ENCODE measurements at regions not wholly inside any gene's neighbourhood (a gene's known extent, or its start where the extent isn't known, plus 50 kb on each side); places are given as distances from the start of the nearest gene placed in this dataset.

DNA sequence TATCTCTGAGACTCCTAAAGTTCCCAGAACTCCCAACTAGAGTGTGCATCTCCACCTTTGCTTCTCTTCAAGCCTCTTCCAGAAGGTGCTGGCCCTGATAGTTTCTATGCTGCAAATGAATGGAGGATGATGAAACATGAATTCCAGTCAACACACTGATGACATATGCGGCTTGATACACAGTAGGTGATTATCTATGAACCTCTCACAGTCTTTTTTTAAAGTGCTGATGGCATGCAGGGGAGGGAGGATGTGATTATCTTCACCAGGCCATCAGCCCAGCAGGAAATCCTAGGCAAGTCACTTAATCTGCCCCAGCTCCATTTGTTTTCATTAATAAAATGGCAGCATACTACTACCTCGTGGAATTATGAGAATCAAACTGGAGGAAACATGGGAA, 548.5 kb downstream of the SOX6 start:
- DNase-seq (ENCODE audit: low read depth in 2 of 2), result no peak

DNA sequence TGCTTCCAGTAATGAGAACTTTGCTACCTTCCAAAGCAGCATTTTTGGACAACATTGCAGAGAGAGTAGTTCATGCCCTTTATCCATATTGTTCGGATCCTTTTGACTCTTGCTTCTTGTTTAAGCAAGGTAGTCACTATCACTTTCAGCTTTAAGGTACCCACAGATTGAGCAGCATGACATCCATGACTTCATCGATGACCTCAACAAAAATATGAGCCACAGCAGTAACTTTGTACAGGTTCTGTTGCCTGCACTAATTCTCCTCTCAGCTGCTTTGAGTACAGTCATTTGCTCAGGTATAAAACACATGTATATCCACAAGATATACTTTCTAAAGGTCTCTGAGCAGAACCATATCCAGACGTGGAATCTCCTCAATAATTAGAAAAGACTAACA, 546.3 kb downstream of the SOX6 start:
- DNase-seq (ENCODE audit: low read depth in 2 of 2), result no peak

DNA sequence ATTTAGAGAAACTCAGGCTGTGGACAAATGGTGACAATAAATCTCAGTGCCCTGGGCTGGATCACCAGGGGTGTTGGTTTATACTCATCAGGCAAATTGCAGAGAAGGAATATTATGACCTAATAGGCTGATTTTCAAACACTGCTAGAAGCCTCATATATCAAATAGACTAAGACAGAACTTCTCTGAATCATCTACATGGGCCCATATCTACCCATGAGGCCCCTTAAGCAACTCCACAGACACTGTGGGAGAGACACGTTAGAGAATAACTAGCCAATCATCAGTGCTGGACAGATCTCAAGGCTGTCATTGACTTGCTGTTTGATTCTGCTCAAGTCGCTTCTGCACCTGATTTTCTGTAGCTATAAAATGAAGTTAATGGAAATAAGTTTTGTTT, 545.8 kb downstream of the SOX6 start:
- DNase-seq (ENCODE audit: low read depth in 2 of 2), result no peak

DNA sequence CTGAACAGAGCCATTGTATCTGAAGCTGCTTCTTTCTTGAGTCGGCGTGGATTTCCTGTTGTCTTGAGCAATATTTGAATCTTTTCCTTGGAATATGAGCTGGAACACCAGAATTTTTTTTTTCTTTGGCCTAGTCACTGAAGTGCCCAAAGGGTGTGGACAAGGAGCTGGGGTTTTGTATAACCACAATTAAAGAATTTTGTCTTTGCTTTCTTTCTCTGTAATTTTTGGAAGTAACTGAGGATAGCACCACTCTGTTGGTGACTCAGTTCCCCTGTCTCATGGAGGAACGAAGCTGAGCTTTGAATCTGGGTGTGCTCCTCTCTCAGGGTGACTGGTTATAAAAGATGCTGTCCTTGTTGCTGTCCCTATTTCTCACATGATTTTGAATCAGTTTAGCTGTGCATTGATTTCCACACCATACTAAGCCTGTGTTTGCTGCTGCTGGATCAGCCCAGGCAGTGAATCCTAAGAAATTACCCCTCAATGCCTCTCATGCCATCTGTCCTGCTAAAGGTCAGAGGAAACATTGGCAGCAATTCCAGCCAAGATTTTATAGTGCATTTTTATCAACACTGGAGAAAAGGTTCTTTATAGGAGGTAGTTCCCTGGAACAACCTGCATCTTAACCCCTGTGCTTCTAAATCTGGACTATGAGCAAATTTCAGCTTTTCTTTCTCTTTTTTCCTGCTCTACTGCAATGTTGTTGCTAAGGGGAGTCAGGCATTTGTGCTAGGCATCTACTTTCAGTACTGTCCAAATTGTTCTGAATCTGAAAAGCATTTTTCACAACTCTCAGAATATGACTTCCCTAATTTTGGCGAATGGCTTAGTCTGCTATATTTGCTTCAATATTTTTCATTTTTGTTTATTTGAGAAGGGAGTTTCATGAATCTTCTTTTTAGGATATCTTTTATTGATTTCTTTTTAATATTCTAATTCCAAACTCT, 540.8 kb downstream of the SOX6 start:
- DNase-seq (ENCODE audit: low read depth in 2 of 2), result no peak

GRCh38 chr11:15816260-15816871, 540.0 kb downstream of the SOX6 start:
- DNase-seq (ENCODE audit: low read depth in 2 of 2), result no peak

DNA sequence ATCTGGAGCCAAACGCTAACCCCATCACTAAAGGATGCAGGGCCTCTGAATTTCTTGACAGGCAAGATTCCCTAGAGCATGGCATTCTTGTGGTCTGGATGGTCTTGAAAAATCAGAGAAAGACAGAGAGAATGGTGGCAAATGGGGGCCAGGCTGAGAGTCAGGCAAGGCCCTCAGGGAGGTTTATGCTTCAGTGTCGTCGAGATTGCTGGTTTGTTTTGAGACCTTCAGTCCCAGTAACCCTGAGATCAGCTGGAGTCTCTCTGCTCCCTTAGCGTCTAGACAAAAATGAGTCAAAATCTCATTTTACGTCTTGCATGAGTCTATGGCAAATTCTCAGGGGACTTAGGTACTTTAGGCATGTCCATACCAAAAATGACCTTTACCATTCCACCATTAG, 539.3 kb downstream of the SOX6 start:
- no peak for DNase-seq (ENCODE audit: low read depth in 2 of 2)

DNA sequence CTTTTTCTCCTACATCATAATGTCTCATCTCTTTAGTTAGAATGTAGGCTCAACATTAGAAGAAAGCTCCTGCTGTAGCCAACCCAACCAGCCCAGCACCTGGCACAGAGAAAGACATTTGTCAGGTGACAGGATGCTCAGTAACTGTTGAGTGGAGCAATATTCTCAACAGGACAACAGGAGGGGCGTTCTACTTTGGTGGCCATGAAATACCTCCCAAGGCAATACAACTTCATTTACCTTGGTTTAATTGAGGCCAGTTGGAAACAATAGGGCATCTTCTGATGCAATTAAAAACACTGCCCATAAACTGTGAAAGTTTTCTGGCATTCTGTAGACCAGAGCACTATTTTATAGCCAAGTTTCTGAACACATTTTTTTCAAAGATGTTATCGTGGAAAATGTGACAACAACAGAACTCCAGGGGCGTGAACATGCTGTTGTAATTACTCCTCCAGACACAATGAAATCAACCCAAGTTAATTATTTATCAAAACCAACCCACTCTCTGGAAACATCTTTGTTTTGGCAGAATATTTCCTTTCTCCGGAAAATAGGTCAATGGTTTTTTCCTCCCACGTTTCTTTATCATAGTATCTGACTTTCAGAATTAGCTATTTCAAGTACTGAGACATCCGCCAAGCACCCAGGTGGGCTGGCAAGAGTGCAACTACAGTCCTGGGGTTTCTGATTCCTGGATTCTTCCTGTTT, 538.1 kb downstream of the SOX6 start:
- no peak for DNase-seq (ENCODE audit: low read depth in 2 of 2)

- DNase-seq (ENCODE audit: low read depth in 2 of 2), result no peak
Observed at GRCh38 chr11:15819679-15820286, 536.6 kb downstream of the SOX6 start.

GRCh38 chr11:15821451-15821850, 534.9 kb downstream of the SOX6 start:
- no peak for DNase-seq (ENCODE audit: low read depth in 2 of 2)

- no peak for DNase-seq (ENCODE audit: low read depth in 2 of 2)
Observed at GRCh38 chr11:15824060-15824459, 532.3 kb downstream of the SOX6 start.

DNA sequence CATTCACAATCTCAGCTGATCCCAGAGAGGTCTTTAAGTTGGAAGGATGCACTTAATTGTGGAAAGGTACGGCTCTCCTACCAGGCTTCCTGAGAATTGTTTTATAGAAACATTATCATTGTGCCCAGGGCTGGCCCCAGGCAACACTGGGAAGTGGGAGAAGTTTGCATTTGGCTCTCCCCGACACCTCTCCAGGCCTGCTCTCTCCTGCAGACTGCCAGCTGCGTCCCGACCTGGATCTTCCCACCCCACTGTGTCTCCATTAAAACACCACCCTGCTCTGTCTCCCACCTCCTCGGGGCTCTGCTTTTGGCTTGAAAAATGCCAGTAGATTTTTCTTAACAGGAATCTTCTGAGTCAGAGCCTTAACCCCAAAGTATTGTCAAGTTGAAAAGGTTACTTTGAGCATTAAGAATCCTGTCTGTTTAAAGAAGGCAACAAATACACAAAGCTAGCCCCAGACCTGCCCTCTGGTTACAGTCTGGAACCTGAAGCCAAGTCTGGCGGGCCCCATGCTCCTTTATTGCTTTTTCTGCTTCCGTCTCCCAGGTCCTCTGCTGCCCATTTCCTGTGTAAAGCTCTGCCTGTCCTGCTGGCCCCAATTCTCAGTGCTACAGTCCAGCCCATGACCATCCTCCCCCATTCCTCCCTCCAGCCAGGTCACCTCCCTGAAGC, 530.2 kb downstream of the SOX6 start:
- no peak for DNase-seq (ENCODE audit: low read depth in 2 of 2)

DNA sequence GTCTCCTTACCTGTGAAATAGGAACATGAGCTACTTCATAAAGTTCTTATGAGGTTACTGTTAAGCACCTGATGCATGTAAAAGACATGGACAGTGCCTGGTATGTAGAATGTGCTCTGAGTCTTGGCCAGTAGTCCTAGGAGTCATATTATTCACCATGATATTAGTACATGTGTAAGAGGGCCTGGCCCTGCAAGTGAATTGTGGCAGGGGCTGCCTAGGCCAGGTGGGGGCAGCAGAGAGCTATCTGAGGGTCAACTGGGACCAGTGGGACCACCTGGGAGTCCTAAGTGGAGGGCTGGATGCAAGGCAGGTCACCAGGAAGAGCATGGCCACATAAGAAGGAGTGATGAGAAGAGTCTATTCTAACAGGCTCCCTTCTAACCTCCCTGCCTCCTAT, 529.5 kb downstream of the SOX6 start:
- no peak for DNase-seq (ENCODE audit: low read depth in 2 of 2)

DNA sequence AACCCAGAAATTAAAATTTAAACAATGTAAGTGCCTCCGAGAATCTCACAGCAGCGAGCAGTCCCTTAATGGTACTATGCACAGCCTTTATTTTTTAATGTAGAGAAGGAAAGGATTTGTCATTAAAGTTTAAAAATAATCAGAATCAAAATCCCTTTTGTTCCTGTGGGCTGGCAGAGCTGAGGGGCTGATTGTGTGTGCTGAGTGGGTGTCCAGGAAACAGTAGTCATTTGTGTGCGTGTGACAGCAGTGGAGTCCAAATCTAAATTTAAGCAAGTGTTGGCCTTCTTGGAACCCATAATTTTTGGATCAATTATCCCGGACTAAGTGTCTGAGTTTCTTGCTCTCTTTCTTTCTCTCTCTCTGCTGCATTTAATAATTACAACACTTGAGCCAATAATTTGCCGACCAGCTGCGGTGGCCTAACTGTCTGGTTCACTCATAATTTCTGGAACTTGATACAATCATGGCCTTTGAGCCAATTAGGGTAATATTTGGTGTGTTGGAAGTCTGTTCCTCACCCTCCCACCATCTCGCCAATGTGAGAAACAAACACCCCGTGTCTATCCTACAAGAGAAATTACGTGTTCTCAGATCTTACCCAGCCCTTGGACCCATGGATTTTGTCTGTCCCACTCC, 528.0 kb downstream of the SOX6 start:
- DNase-seq (ENCODE audit: low read depth in 2 of 2), result no peak

DNA sequence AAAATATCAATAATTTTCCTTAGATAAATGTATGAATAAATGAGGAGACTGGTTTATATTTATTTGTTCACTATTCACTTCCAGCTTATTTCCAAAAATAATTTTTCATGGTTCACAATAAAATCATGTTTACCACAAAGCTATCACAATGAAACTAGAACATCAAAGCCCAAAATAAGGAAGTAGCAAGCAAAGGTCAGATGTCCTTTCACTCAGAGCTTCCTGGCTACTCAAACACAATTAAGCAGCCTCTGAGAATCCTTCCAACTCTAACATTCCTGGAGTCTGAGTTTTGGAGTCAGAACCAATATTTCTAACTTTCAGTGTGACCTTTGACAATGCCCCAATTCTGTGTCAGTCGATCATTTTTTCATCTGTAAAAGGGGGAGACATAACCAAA, 527.0 kb downstream of the SOX6 start:
- DNase-seq (ENCODE audit: low read depth in 2 of 2), result no peak

GRCh38 chr11:15830741-15831428, 525.5 kb downstream of the SOX6 start:
- no peak for DNase-seq (ENCODE audit: low read depth in 2 of 2)

GRCh38 chr11:15835788-15836411, 520.4 kb downstream of the SOX6 start:
- DNase-seq (ENCODE audit: low read depth in 2 of 2), result no peak

DNA sequence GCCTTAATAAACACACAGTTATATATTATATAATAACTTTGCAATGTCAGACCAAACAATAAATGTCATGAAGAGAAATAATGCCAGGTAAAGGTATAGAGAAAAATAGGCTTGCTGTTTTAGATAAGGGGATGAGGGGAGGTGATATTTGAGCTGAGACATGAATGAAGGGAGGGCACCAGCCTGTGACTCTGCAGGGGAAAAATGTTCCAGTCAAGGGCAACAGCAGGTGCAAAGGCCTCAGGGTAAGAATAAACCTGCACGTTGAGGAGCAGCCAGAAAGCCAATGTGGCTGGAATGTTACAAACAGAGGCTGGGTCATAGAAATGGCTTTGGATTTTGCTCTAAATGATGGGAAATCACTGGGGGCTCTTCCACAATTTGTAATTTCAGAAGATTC, 519.6 kb downstream of the SOX6 start:
- no peak for DNase-seq (ENCODE audit: low read depth in 2 of 2)

- no peak for DNase-seq (ENCODE audit: low read depth in 2 of 2)
Observed at GRCh38 chr11:15837901-15838489, 518.4 kb downstream of the SOX6 start.

- DNase-seq (ENCODE audit: low read depth in 2 of 2), result no peak
Observed at GRCh38 chr11:15839061-15839460, 517.3 kb downstream of the SOX6 start.

- no peak for DNase-seq (ENCODE audit: low read depth in 2 of 2)
Observed at GRCh38 chr11:15840966-15841365, 515.4 kb downstream of the SOX6 start.

Data from stimulated activated CD4-positive, alpha-beta T cell treated with anti-CD3 and anti-CD28 coated beads, Interleukin-1b, Interleukin-23, amount 100 ng/mL, for 1 hour (primary cell).